ENCODE measurements at regions not wholly inside any gene's neighbourhood (a gene's known extent, or its start where the extent isn't known, plus 50 kb on each side); places are given as distances from the start of the nearest gene placed in this dataset.
"Not testable (repeated sequence)": the region's sequence is repeated elsewhere in the genome, so short reads cannot be mapped to it uniquely, and the experiment has no call there.

- Histone ChIP-seq H4K5ac (ENCODE audit: low read depth, low read length) (peak overlapping the region; percentile 58), H2BK120ac (ENCODE audit: low read depth, low read length) (peak overlapping the region; percentile 98), H2BK5ac (ENCODE audit: low read depth, low read length, poor library complexity, severe bottlenecking) (peak overlapping the region; percentile 92), H3K56ac (ENCODE audit: extremely low read depth, insufficient read depth, low read length) (peak overlapping the region; percentile 64; the same call in 1 of the 2 replicates), H3K9ac (ENCODE audit: low read depth, low read length) (0 out of 2 replicates have a peak overlapping the region, but pooled peaks have one; percentile 30), H3K18ac (ENCODE audit: low read depth, low read length) (peak overlapping the region; percentile 80), H3K79me1 (ENCODE audit: low read depth in 1 of 2, low read length in 2 of 2) (peaks cover 6 to 33% of the 10 kb centered on the region in 2 experiments; a peak in 2 of 4 replicates), H3K4me1 (ENCODE audit: control insufficient read depth, insufficient read depth, low read length) (peaks cover 45% of the 10 kb centered on the region), H3K9me1 (ENCODE audit: insufficient read depth, low read length) (peaks cover 38% of the 10 kb centered on the region; the same call in 1 of the 2 replicates), H2BK20ac (ENCODE audit: low read depth, low read length) (peak overlapping the region; percentile 85), H2BK15ac (ENCODE audit: low read depth, low read length) (peak overlapping the region; percentile 100; the same call in 1 of the 3 replicates), H3K14ac (replicated peaks; ENCODE audit: low read depth, low read length) (peak overlapping the region; percentile 90), H4K91ac (ENCODE audit: insufficient read depth, low read depth, low read length) (peak overlapping the region; percentile 98), H4K8ac (ENCODE audit: low read depth in 2 of 2, low read length in 2 of 2) (peak overlapping the region; percentile 52 to 83), H2AK5ac (ENCODE audit: low read depth, low read length) (peak overlapping the region; percentile 100), H3K27ac (ENCODE audit: insufficient read depth, low read length) (peak overlapping the region; percentile 99), H3K4ac (ENCODE audit: low read depth, low read length) (peak overlapping the region; percentile 98), H3K23ac (ENCODE audit: low read depth, low read length) (peak overlapping the region; percentile 92; the same call in 1 of the 2 replicates)
- POLR2A ChIA-PET (ENCODE audit: unreplicated experiment); H3K27me3 ChIP-seq (ENCODE audit: control insufficient read depth, insufficient read depth, low read length); intact Hi-C loops (cut with micrococcal nuclease); BruUV-seq (replicated peaks); H4K20me1 ChIP-seq (ENCODE audit: insufficient read depth, low read length); H2AFZ ChIP-seq (replicated peaks; ENCODE audit: low read length, poor library complexity); H3K36me3 ChIP-seq (ENCODE audit: control insufficient read depth, insufficient read depth, low read length); dilution Hi-C loops (cut with HindIII; ENCODE audit: low sequenced_read_pairs, unreplicated experiment); H3K4me3 ChIP-seq (ENCODE audit: insufficient read depth, low read depth, low read length); H3K4me2 ChIP-seq (ENCODE audit: low read depth, low read length); H2AK9ac ChIP-seq (replicated peaks; ENCODE audit: low read depth, low read length, poor library complexity); H3K9me3 ChIP-seq (ENCODE audit: control insufficient read depth, insufficient read depth, low read length); CTCF ChIA-PET: not testable (repeated sequence)
- peak; percentile 4 for ATAC-seq (ENCODE audit: low read depth)
- in situ Hi-C loops (cut with MboI; ENCODE audit: low sequenced_read_pairs): loop anchor here (25.0 kb wide), 1 partner anchor 306 kb away; the partner anchor contains the start of genes NFATC2IP and SPNS1
- DNase-seq: peak; percentile 91
- 69% methylated on average over 2 of the region's 6 CpGs; no CpG with 5 or more reads in 1 of the 2 experiments for WGBS, 2 experiments (ENCODE audit: extremely low coverage in 2 of 2, insufficient read length in 1 of 2)
- peak; percentile 38; the same call in 1 of the 2 replicates for TF ChIP-seq CEBPB (IDR thresholded peaks at IDR 0.05; ENCODE audit: low read depth, low read length)
Measured at GRCh38 chr16:29268785-29269191, 137.7 kb downstream of the NPIPB11 start.

- POLR2A ChIA-PET (ENCODE audit: unreplicated experiment); H2AFZ ChIP-seq (replicated peaks; ENCODE audit: low read length, poor library complexity); H3K4me2 ChIP-seq (ENCODE audit: low read depth, low read length); H3K36me3 ChIP-seq (ENCODE audit: control insufficient read depth, insufficient read depth, low read length); BruUV-seq (replicated peaks); H4K20me1 ChIP-seq (ENCODE audit: insufficient read depth, low read length); H2AK9ac ChIP-seq (replicated peaks; ENCODE audit: low read depth, low read length, poor library complexity); ATAC-seq (ENCODE audit: low read depth); CTCF ChIA-PET; H3K4me3 ChIP-seq (ENCODE audit: insufficient read depth, low read depth, low read length); intact Hi-C loops (cut with micrococcal nuclease); DNase-seq; H3K9me3 ChIP-seq (ENCODE audit: control insufficient read depth, insufficient read depth, low read length); dilution Hi-C loops (cut with HindIII; ENCODE audit: low sequenced_read_pairs, unreplicated experiment); H3K27me3 ChIP-seq (ENCODE audit: control insufficient read depth, insufficient read depth, low read length): not testable (repeated sequence)
- Histone ChIP-seq H2BK5ac (ENCODE audit: low read depth, low read length, poor library complexity, severe bottlenecking) (peak overlapping the region; percentile 92), H4K5ac (ENCODE audit: low read depth, low read length) (peak overlapping the region; percentile 67; the same call in 1 of the 2 replicates), H2BK120ac (ENCODE audit: low read depth, low read length) (peak overlapping the region; percentile 98), H3K27ac (ENCODE audit: insufficient read depth, low read length) (peak overlapping the region; percentile 99), H3K79me1 (ENCODE audit: low read depth in 1 of 2, low read length in 2 of 2) (peaks cover 5 to 33% of the 10 kb centered on the region in 2 experiments; a peak in 2 of 4 replicates), H3K14ac (replicated peaks; ENCODE audit: low read depth, low read length) (peak overlapping the region; percentile 90), H3K9me1 (ENCODE audit: insufficient read depth, low read length) (peaks cover 38% of the 10 kb centered on the region; the same call in 1 of the 2 replicates), H3K18ac (ENCODE audit: low read depth, low read length) (peak overlapping the region; percentile 80), H4K8ac (ENCODE audit: low read depth in 2 of 2, low read length in 2 of 2) (peak overlapping the region; percentile 52 to 83), H2AK5ac (ENCODE audit: low read depth, low read length) (peak overlapping the region; percentile 100), H3K9ac (ENCODE audit: low read depth, low read length) (0 out of 2 replicates have a peak overlapping the region, but pooled peaks have one; percentile 30), H4K91ac (ENCODE audit: insufficient read depth, low read depth, low read length) (peak overlapping the region; percentile 98), H3K23ac (ENCODE audit: low read depth, low read length) (peak overlapping the region; percentile 71), H2BK20ac (ENCODE audit: low read depth, low read length) (peak overlapping the region; percentile 85), H2BK15ac (ENCODE audit: low read depth, low read length) (peak overlapping the region; percentile 100; the same call in 2 of the 3 replicates), H3K4ac (ENCODE audit: low read depth, low read length) (peak overlapping the region; percentile 98), H3K4me1 (ENCODE audit: control insufficient read depth, insufficient read depth, low read length) (peaks cover 46% of the 10 kb centered on the region), H3K56ac (ENCODE audit: extremely low read depth, insufficient read depth, low read length) (peak overlapping the region; percentile 64)
- 100% methylated on average over 5 of the region's 14 CpGs; no CpG with 5 or more reads in 1 of the 2 experiments for WGBS, 2 experiments (ENCODE audit: extremely low coverage in 2 of 2, insufficient read length in 1 of 2)
- in situ Hi-C loops (cut with MboI; ENCODE audit: low sequenced_read_pairs): loop anchor here (25.0 kb wide), 1 partner anchor 306 kb away; the partner anchor contains the start of genes NFATC2IP and SPNS1
Measured at GRCh38 chr16:29268348-29268747, 138.2 kb downstream of the NPIPB11 start.

Measured in IMR-90 (cell line).